Karpas-422 (cell line): ENCODE measurements at regions not wholly inside any gene's neighbourhood (a gene's known extent, or its start where the extent isn't known, plus 50 kb on each side); places are given as distances from the start of the nearest gene placed in this dataset.

Source experiments
- DNase-seq: peaks from one replicate; pipeline ENCODE4 v3.0.0-alpha.2; 2015
- H2AFZ ChIP-seq: fragments of 200-600 bp; sonication (generic); 2 replicates; pipeline ENCODE4 v1.6.1; 2014; ENCODE audit warnings: antibody characterized with exemption, low read length, mixed read lengths
- H3K27ac ChIP-seq: fragments of 200-600 bp; sonication (generic); 2 replicates; pipeline ENCODE4 v1.5.1; 2014; ENCODE audit warnings: mild to moderate bottlenecking, low read length, moderate library complexity
- H3K27me3 ChIP-seq: fragments of 200-600 bp; sonication (generic); 2 replicates; pipeline ENCODE4 v1.6.1; 2014; ENCODE audit warnings: low read length, mixed read lengths
- H3K36me3 ChIP-seq: fragments of 200-600 bp; sonication (generic); 2 replicates; pipeline ENCODE4 v1.6.1; 2014; ENCODE audit warnings: low read length, mixed read lengths; ENCODE audit not compliant: insufficient read depth
- H3K4me1 ChIP-seq: fragments of 200-600 bp; sonication (generic); 2 replicates; pipeline ENCODE4 v1.6.1; 2014; ENCODE audit warnings: mild to moderate bottlenecking, low read length, mixed read lengths
- H3K4me2 ChIP-seq: fragments of 200-600 bp; sonication (generic); 2 replicates; pipeline ENCODE4 v1.6.1; 2014; ENCODE audit warnings: low read length, low read depth, mild to moderate bottlenecking; ENCODE audit not compliant: poor library complexity, severe bottlenecking
- H3K4me3 ChIP-seq: fragments of 200-600 bp; sonication (generic); 2 replicates; pipeline ENCODE4 v1.5.1; 2014; ENCODE audit warnings: mild to moderate bottlenecking, antibody characterized with exemption, low read length, mixed read lengths
- H3K79me2 ChIP-seq: fragments of 200-600 bp; sonication (generic); 2 replicates; pipeline ENCODE4 v1.6.1; 2014; ENCODE audit warnings: mild to moderate bottlenecking, low read length, mixed read lengths
- H3K9ac ChIP-seq: fragments of 200-600 bp; sonication (generic); 2 replicates; pipeline ENCODE4 v1.6.0; 2014; ENCODE audit warnings: low read length
- H3K9me2 ChIP-seq: fragments of 200-600 bp; sonication (generic), shearing (Covaris generic); replicated peaks from 2 replicates; pipeline ENCODE4 v1.6.0; 2014; ENCODE audit warnings: mild to moderate bottlenecking, low read length, moderate library complexity; ENCODE audit not compliant: insufficient read depth
- H3K9me3 ChIP-seq: fragments of 300-700, 200-600 bp; sonication (generic); 2 replicates; pipeline ENCODE4 v1.6.1; 2014; ENCODE audit warnings: low read length, mixed read lengths
- H4K20me1 ChIP-seq: fragments of 200-600 bp; sonication (generic); 2 replicates; pipeline ENCODE4 v1.6.1; 2014; ENCODE audit warnings: mild to moderate bottlenecking, antibody characterized with exemption, low read length, low read depth; ENCODE audit not compliant: insufficient read depth

- H3K4me1 ChIP-seq = no peaks in the 10 kb centered on the region
- no peaks in the 10 kb centered on the region for H3K79me2 ChIP-seq
- no peak overlapping the region for H3K9ac ChIP-seq
- H4K20me1 ChIP-seq = no peaks in the 10 kb centered on the region
- no peak for DNase-seq
- no peaks in the 10 kb centered on the region for H3K36me3 ChIP-seq
- H3K9me2 ChIP-seq = no peaks in the 10 kb centered on the region; the same call in 1 of the 2 replicates
- no peak overlapping the region for H2AFZ ChIP-seq
- H3K9me3 ChIP-seq = no peaks in the 10 kb centered on the region; the same call in 1 of the 2 replicates
- no peak overlapping the region for H3K4me2 ChIP-seq
- no peak overlapping the region for H3K4me3 ChIP-seq
- no peak overlapping the region for H3K27ac ChIP-seq
- H3K27me3 ChIP-seq = no peaks in the 10 kb centered on the region
Observed at GRCh38 chr3:115348412-115348811, 201.3 kb upstream of the ZBTB20 start.

- H3K27ac ChIP-seq = no peak overlapping the region
- no peak for DNase-seq
- H3K9ac ChIP-seq = no peak overlapping the region
- H3K9me2 ChIP-seq = no peaks in the 10 kb centered on the region; the same call in 1 of the 2 replicates
- no peaks in the 10 kb centered on the region for H3K79me2 ChIP-seq
- no peaks in the 10 kb centered on the region for H4K20me1 ChIP-seq
- no peak overlapping the region for H3K4me2 ChIP-seq
- no peaks in the 10 kb centered on the region for H3K27me3 ChIP-seq
- H2AFZ ChIP-seq = no peak overlapping the region
- no peaks in the 10 kb centered on the region for H3K36me3 ChIP-seq
- no peaks in the 10 kb centered on the region; the same call in 1 of the 2 replicates for H3K9me3 ChIP-seq
- H3K4me3 ChIP-seq = no peak overlapping the region
- H3K4me1 ChIP-seq = no peaks in the 10 kb centered on the region
Observed at GRCh38 chr3:115348951-115349745, 202.1 kb upstream of the ZBTB20 start.

GRCh38 chr3:115350606-115351005 is 203.5 kb upstream of the ZBTB20 start:
- no peak overlapping the region for H3K9ac ChIP-seq
- H3K4me2 ChIP-seq = no peak overlapping the region
- H3K9me2 ChIP-seq = no peaks in the 10 kb centered on the region; the same call in 1 of the 2 replicates

DNA sequence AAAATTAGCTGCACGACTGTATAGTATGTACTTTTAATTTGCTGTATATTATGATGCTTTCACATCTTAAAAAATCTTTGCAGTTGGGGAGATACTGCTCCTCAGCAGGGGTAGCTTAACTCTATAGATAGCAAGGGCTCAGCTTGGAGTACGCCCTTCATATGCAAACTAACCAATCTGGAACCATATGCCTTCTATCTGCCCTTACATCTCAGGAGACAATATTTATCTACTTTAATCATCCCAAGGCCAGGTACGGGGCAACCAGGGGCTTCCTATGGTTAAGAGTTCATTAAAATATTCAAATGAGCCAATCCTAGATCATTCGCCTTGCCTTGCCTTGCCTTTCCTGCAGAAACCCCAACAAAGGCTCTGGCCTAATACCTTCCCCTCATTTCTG is 204.1 kb upstream of the ZBTB20 start:
- H3K27me3 ChIP-seq = no peaks in the 10 kb centered on the region
- no peaks in the 10 kb centered on the region for H3K79me2 ChIP-seq
- H3K4me1 ChIP-seq = no peaks in the 10 kb centered on the region
- no peak for DNase-seq
- no peak overlapping the region for H3K27ac ChIP-seq
- H3K9me2 ChIP-seq = no peaks in the 10 kb centered on the region; the same call in 1 of the 2 replicates
- no peaks in the 10 kb centered on the region for H4K20me1 ChIP-seq
- H3K9me3 ChIP-seq = no peaks in the 10 kb centered on the region; the same call in 1 of the 2 replicates
- H2AFZ ChIP-seq = no peak overlapping the region
- no peak overlapping the region for H3K4me3 ChIP-seq
- H3K4me2 ChIP-seq = no peak overlapping the region
- no peak overlapping the region for H3K9ac ChIP-seq
- H3K36me3 ChIP-seq = no peaks in the 10 kb centered on the region

More at GRCh38 chr3:115350606-115351005, 203.5 kb upstream of the ZBTB20 start:
- no peak overlapping the region for H3K27ac ChIP-seq
- DNase-seq = no peak
- H3K27me3 ChIP-seq = no peaks in the 10 kb centered on the region
- no peaks in the 10 kb centered on the region for H3K4me1 ChIP-seq
- H3K9me3 ChIP-seq = no peaks in the 10 kb centered on the region; the same call in 1 of the 2 replicates
- no peak overlapping the region for H3K4me3 ChIP-seq
- no peaks in the 10 kb centered on the region for H3K36me3 ChIP-seq
- H2AFZ ChIP-seq = no peak overlapping the region
- H3K79me2 ChIP-seq = no peaks in the 10 kb centered on the region
- H4K20me1 ChIP-seq = no peaks in the 10 kb centered on the region

- H2AFZ ChIP-seq = no peak overlapping the region
- no peaks in the 10 kb centered on the region for H3K4me1 ChIP-seq
Observed at GRCh38 chr3:115354010-115354409, 206.9 kb upstream of the ZBTB20 start.

GRCh38 chr3:115357456-115357855 is 210.4 kb upstream of the ZBTB20 start:
- no peaks in the 10 kb centered on the region for H3K4me1 ChIP-seq
- no peak overlapping the region for H3K4me2 ChIP-seq
- H3K36me3 ChIP-seq = no peaks in the 10 kb centered on the region
- H2AFZ ChIP-seq = no peak overlapping the region
- no peaks in the 10 kb centered on the region for H3K9me2 ChIP-seq
- H3K27ac ChIP-seq = no peak overlapping the region
- DNase-seq = no peak
- no peaks in the 10 kb centered on the region for H3K27me3 ChIP-seq
- H3K9ac ChIP-seq = no peak overlapping the region
- no peaks in the 10 kb centered on the region; the same call in 1 of the 2 replicates for H3K9me3 ChIP-seq
- no peak overlapping the region for H3K4me3 ChIP-seq
- no peaks in the 10 kb centered on the region for H4K20me1 ChIP-seq
- H3K79me2 ChIP-seq = no peaks in the 10 kb centered on the region

More at GRCh38 chr3:115354010-115354409, 206.9 kb upstream of the ZBTB20 start:
- Histone ChIP-seq H3K9ac (no peak overlapping the region), H3K9me3 (no peaks in the 10 kb centered on the region; the same call in 1 of the 2 replicates), H3K9me2 (no peaks in the 10 kb centered on the region; the same call in 1 of the 2 replicates), H3K4me2 (no peak overlapping the region), H3K4me3 (no peak overlapping the region), H3K27ac (no peak overlapping the region), H3K27me3 (no peaks in the 10 kb centered on the region), H3K79me2 (no peaks in the 10 kb centered on the region), H4K20me1 (no peaks in the 10 kb centered on the region), H3K36me3 (no peaks in the 10 kb centered on the region)
- no peak for DNase-seq

DNA sequence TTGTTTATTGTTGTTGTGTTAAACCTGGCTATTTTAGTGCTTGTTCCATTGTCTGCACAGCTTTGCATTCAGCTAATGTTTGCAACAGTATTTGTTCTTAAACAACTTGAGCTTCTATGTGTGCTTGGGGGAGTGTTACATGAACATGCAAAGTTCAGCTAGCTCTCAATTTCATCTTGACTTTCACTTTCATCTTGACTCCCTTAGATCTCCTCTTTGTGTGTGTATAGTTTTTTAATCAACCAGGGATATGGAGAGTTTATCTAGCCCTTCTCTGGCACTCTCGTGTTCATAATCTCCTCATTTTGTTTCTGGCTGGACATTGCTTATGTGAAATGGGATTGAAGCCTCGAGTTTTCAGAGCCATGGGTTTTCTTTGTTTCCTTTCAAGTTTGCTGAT is 212.4 kb upstream of the ZBTB20 start:
- no peak for DNase-seq

GRCh38 chr3:115361806-115362205 is 214.7 kb upstream of the ZBTB20 start:
- H3K9ac ChIP-seq = no peak overlapping the region
- no peaks in the 10 kb centered on the region for H3K79me2 ChIP-seq
- DNase-seq = no peak
- no peaks in the 10 kb centered on the region for H3K36me3 ChIP-seq
- H3K4me1 ChIP-seq = no peaks in the 10 kb centered on the region
- H3K4me2 ChIP-seq = no peak overlapping the region
- H3K27me3 ChIP-seq = no peaks in the 10 kb centered on the region
- H3K9me3 ChIP-seq = no peaks in the 10 kb centered on the region
- H2AFZ ChIP-seq = no peak overlapping the region
- H3K27ac ChIP-seq = no peak overlapping the region
- no peaks in the 10 kb centered on the region; the same call in 1 of the 2 replicates for H3K9me2 ChIP-seq
- H4K20me1 ChIP-seq = no peaks in the 10 kb centered on the region
- H3K4me3 ChIP-seq = no peak overlapping the region

More for the DNA sequence above, 212.4 kb upstream of the ZBTB20 start:
- no peaks in the 10 kb centered on the region for H3K36me3 ChIP-seq
- H3K27me3 ChIP-seq = no peaks in the 10 kb centered on the region
- no peaks in the 10 kb centered on the region for H3K9me3 ChIP-seq
- no peaks in the 10 kb centered on the region for H3K4me1 ChIP-seq
- no peak overlapping the region for H3K9ac ChIP-seq
- H3K9me2 ChIP-seq = no peaks in the 10 kb centered on the region; the same call in 1 of the 2 replicates
- no peaks in the 10 kb centered on the region for H4K20me1 ChIP-seq
- H3K4me2 ChIP-seq = no peak overlapping the region
- no peak overlapping the region for H2AFZ ChIP-seq
- no peaks in the 10 kb centered on the region for H3K79me2 ChIP-seq
- H3K27ac ChIP-seq = no peak overlapping the region
- H3K4me3 ChIP-seq = no peak overlapping the region
